SIG-M5 treated with dmso at 0.1 percent for 504 hours (cell line): ENCODE measurements at regions not wholly inside any gene's neighbourhood (a gene's known extent, or its start where the extent isn't known, plus 50 kb on each side); places are given as distances from the start of the nearest gene placed in this dataset.
A peak's percentile ranks its signal among the peaks of the same experiment; 100 is the strongest.
"Not testable (repeated sequence)": the region's sequence is repeated elsewhere in the genome, so short reads cannot be mapped to it uniquely, and the experiment has no call there.

Source experiments
- DNase-seq: peaks from one replicate; lab custom pipeline; 2025; ENCODE audit not compliant: unreplicated experiment; lab: John Stamatoyannopoulos, UW

GRCh38 chr21:16455526-16455925 lies 725.7 kb downstream of the USP25 start:
- no peak for DNase-seq

- no peak for DNase-seq
Observed at GRCh38 chr21:16455978-16456377, 726.2 kb downstream of the USP25 start.

- DNase-seq = no peak
Observed at GRCh38 chr21:16457498-16457897, 727.7 kb downstream of the USP25 start.

- no peak for DNase-seq
Observed at GRCh38 chr21:16460936-16461335, 731.2 kb downstream of the USP25 start.

DNA sequence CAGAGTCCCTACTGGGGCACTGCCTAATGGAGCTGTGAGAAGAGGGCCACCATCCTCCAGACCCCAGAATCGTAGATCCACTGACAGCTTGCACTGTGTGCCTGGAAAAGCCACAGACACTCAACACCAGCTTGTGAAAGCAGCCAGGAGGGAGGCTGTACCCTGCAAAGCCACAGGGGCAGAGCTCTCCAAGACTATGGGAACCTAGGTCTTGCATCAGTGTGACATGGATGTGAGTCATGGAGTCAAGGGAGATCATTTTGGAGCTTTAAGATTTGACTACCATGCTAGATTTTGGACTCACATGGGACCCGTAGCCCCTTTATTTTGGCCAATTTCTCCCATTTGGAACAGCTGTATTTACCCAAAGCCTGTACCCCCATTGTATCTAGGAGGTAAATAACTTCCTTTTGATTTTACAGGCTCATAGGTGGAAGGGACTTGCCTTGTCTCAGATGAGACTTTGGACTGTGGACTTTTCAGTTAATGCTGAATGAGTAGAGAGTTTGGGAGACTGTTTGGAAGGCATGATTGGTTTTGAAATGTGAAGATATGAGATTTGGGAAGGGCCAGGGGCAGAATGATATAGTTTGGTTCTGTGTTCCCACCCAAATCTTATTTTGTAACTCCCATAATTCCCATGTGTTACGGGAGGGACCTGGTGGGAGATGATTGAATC lies 734.6 kb downstream of the USP25 start:
- not testable (repeated sequence) for DNase-seq

GRCh38 chr21:16468184-16468583 lies 738.4 kb downstream of the USP25 start:
- DNase-seq = no peak

DNA sequence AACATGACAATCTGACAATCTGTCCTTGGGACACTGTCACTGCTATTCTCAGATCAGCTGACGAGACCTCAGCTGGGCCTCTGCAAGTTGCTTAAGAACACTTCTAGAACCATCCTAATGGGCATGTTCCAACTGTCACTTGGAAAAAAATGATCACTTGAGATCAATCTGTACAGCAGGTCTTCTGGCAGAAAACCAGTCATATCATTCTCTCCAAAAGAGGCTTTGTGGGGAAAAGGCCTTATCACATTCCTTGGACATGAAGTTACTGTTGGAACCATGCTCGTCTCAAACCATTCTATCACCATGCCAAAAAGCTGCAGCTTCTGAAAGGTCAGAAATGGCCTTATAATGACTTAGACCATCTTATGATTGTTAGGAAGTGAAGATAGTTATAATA lies 744.2 kb downstream of the USP25 start:
- DNase-seq = no peak

- DNase-seq = no peak
Observed at GRCh38 chr21:16476056-16476825, 746.5 kb downstream of the USP25 start.

DNA sequence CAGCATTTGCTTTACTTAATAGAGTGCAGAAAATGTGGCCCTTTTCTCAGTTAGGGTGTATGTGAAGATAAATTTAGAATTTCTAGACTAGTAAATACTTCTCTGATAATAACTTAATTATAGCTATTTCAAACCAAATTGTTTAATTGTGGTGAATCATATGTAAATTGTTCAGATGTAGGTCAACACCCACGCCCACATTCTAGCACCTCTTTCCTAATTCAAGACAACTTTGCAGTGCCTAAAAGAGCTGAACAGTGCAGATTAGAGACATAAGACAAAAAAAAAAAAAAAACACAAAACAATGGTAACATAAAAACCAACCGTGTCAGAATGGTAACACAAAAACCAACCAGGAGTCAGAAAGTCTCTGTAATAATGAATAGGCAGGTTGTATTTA lies 758.3 kb downstream of the USP25 start:
- DNase-seq = no peak

- no peak for DNase-seq
Observed at GRCh38 chr21:16492356-16492755, 762.6 kb downstream of the USP25 start.

- no peak for DNase-seq
Observed at GRCh38 chr21:16492892-16493291, 763.1 kb downstream of the USP25 start.

- DNase-seq = no peak
Observed at GRCh38 chr21:16496609-16497008, 766.8 kb downstream of the USP25 start.

- no peak for DNase-seq
Observed at GRCh38 chr21:16500271-16500670, 770.5 kb downstream of the USP25 start.

DNA sequence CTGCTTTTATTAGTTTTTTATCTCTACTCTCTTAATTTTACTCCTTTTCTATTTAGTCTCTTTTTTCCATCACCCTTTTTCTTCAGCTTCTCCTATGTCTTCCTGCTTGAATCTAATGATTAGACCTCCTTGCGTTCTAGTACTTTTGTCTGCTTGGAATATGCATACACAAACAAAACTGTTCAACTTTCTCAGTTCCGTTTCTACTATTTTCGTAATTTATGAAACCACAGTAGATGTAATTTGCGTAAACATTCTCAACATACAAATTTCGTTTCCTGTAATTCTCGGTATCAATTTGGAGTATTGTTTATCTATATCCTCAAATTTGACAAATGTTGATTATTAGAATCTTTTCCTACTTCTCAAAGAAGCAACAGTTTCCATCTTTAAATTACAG lies 772.5 kb downstream of the USP25 start:
- no peak for DNase-seq

GRCh38 chr21:16502897-16503296 lies 773.1 kb downstream of the USP25 start:
- no peak for DNase-seq

- DNase-seq = no peak
Observed at GRCh38 chr21:16504281-16504680, 774.5 kb downstream of the USP25 start.

DNA sequence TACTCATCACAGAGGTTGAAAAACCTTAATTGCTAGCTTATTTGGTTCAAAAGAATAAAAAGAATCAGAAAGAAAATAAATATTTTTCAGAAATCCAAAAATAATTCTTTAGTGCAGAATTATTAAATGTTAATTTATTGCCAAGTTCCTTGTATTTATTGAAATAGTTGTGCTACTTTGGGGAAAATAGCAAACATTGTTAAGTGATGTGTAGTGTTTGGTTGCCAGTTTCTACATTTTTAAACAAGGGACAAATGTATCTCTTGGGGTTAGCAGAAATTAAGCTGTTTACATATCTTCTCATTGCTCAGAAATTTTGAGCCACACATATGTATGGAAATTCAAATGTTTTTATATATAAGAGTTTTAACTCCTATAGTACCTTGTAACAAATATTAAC lies 775.0 kb downstream of the USP25 start:
- no peak for DNase-seq

DNA sequence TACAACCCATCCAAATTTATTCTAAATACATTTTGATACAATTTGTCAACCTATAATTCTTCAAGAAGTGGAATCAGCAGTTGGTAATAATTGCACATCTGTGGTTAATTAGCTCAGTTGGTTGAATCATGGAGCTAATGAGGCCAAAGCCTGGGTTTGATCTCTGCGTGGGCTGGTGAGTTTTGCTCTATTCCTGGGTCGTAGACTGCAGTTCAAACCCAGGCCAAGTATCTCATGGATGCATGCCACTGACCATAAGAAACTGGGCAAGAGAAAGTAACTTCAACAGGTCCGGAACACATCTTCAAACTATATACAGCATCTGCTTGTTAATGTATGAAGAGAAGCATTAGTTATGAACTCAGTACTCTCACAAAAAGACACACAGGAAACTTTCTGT lies 779.7 kb downstream of the USP25 start:
- no peak for DNase-seq

DNA sequence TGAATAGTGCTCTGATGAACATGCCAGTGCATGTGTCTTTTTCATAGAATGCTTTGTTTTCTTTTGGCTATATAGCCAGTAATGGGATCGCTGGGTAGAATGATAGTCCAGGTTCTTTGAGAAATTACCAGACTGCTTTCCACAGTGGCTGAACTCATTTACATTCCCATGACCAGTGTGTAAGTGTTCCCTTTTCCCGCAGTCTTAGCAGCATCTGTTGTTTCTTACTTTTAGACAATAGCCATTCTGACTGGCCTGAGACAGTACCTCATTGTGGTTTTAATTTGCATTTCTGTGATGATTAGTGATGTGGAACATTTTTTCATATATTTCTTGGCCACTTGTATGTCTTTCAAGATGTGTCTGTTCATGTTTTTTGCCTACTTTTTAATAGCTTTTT lies 784.5 kb downstream of the USP25 start:
- no peak for DNase-seq

DNA sequence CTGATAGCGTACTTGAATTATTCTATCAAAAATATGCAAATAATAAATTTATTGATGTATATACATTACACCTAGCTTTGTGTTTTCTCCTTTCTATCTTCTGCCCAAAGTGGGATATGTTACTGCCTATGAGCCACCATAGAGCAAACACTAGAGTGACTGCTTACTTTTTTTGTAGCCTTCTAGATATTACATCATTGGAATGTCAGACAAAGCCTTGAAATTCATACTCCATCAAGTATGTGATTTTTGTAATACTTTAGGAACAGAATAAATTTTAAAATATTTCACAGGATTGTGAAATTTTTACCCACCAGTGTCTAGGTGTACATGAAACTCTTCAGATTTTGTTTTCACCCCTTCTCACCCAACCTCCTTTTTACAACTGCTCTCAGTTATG lies 787.6 kb downstream of the USP25 start:
- no peak for DNase-seq

DNA sequence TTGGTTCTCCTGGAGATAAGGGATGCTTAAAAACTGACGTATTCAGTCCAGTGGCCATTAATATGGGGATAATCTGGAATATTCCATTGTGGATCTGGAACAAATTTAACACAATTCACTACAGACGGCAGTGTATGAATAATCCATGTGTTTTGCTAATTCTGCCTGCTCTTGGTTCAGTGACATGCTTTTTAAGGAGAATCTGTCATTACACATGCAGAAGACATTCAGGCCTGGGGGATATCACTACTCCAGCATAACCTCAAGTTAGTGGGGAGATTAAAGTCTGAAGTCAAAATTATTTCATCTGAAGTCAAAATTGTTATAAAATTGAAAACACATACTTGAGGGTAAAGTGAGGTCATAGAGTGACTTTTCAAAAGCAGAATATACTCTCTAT lies 789.3 kb downstream of the USP25 start:
- no peak for DNase-seq

DNA sequence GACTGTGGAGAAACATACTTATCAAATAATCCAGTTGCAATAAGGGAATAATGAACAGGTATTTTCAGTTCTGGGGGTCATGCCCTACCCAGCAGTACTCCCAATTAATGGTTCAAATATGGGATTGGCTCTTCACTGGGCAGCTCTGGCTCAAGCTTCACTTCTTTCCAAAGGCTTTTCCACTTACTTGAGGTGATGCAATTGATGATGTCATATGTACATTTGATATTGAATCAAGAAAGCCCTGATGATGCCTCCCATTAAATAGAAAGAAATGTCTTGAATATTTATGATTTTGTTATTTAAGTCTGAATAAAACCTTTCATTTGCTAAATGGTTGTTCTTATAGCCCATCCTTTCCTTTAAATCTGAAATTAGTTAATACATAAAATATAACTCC lies 789.9 kb downstream of the USP25 start:
- no peak for DNase-seq

DNA sequence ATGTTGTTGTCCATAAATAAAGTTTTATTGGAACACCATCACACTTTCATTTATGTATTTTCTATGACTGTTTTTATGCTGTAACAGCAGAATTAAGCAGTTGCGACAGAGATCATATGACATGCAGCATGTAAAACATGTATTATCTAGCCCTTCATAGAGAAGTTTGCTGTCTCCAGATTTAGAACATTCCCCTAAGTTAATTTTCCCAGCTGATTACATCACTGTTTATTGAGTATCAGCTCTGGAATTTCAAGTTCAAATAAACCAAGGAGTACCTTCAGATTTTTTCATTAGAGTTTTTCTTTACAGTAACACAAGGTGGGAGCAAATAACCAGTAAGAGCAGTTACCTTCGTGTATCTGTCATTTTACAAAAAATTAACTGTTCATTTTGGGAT lies 792.8 kb downstream of the USP25 start:
- peak; percentile 10 for DNase-seq
